Upper lobe of left lung (tissue), 4 donors: ENCODE measurements at regions not wholly inside any gene's neighbourhood (a gene's known extent, or its start where the extent isn't known, plus 50 kb on each side); places are given as distances from the start of the nearest gene placed in this dataset.

Experiments
- EP300 ChIP-seq, 4 donors: sonication (generic); formaldehyde crosslinking; IDR thresholded peaks; one replicate each; pipeline ENCODE4 v1.5.1; 2017; ENCODE audit warnings: antibody characterized with exemption in 4 of 4, control low read depth in 2 of 4
- POLR2AphosphoS5 ChIP-seq, 2 donors: sonication (generic); formaldehyde crosslinking; IDR thresholded peaks; one replicate each; pipeline ENCODE4 v1.5.1; 2017; ENCODE audit warnings: antibody characterized with exemption in 2 of 2
- TF ChIP-seq, protein P1 (sequence below), 6 experiments: fragments of 450-650 bp in 4 of 6; fragments of 200-600 bp in 2 of 6; sonication (generic) in 2 of 6; IDR thresholded peaks; one replicate each; pipeline ENCODE4 v1.5.1; 2016 to 2019; ENCODE audit warnings: antibody characterized with exemption in 6 of 6

DNA sequence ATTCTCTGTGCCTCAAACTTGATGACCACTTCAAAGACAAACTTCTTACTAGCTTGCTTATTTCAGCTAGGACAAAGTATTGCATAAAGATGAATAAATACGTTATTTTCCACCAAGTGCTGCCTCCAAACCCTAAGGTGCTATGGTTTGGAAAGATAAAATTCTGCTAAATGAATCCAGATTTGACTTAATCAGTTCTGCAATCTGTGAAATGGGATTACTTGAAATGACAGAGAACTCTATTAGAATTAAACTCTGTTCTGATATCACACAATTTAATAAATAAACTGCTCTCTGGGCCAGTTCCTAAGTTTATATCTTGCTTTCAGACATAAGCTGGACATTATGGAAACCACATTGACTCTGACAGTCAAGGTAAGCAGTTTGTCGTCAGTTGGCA lies 338.8 kb upstream of the SEMA6D start:
- TF ChIP-seq POLR2AphosphoS5 (IDR thresholded peaks at IDR 0.05): no peak
- TF ChIP-seq, protein P1, sequence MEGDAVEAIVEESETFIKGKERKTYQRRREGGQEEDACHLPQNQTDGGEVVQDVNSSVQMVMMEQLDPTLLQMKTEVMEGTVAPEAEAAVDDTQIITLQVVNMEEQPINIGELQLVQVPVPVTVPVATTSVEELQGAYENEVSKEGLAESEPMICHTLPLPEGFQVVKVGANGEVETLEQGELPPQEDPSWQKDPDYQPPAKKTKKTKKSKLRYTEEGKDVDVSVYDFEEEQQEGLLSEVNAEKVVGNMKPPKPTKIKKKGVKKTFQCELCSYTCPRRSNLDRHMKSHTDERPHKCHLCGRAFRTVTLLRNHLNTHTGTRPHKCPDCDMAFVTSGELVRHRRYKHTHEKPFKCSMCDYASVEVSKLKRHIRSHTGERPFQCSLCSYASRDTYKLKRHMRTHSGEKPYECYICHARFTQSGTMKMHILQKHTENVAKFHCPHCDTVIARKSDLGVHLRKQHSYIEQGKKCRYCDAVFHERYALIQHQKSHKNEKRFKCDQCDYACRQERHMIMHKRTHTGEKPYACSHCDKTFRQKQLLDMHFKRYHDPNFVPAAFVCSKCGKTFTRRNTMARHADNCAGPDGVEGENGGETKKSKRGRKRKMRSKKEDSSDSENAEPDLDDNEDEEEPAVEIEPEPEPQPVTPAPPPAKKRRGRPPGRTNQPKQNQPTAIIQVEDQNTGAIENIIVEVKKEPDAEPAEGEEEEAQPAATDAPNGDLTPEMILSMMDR (IDR thresholded peaks at IDR 0.05): no peak
- TF ChIP-seq EP300 (IDR thresholded peaks at IDR 0.05): no peak
